GM23248 (cell line): ENCODE measurements at regions not wholly inside any gene's neighbourhood (a gene's known extent, or its start where the extent isn't known, plus 50 kb on each side); places are given as distances from the start of the nearest gene placed in this dataset.

Experiments
- DNase-seq: peaks from one replicate; pipeline ENCODE4 v3.0.0-alpha.2; 2015
- H2AFZ ChIP-seq: fragments of 200-600 bp; sonication (generic); 2 replicates; pipeline ENCODE4 v1.6.1; 2016; ENCODE audit warnings: antibody characterized with exemption
- H3F3A ChIP-seq: fragments of 200-600 bp; sonication (generic); 2 replicates; pipeline ENCODE4 v1.6.1; 2016; ENCODE audit warnings: mild to moderate bottlenecking, antibody characterized with exemption, mixed run types; ENCODE audit not compliant: insufficient read depth
- H3K27ac ChIP-seq: fragments of 200-600 bp; sonication (generic); 2 replicates; pipeline ENCODE4 v1.5.1; 2016; ENCODE audit warnings: mild to moderate bottlenecking
- H3K27me3 ChIP-seq: fragments of 200-600 bp; sonication (generic); replicated peaks from 2 replicates; pipeline ENCODE4 v1.6.1; 2016; ENCODE audit warnings: mild to moderate bottlenecking; ENCODE audit not compliant: insufficient read depth
- H3K36me3 ChIP-seq: fragments of 200-600 bp; sonication (generic); 2 replicates; pipeline ENCODE4 v1.6.1; 2016; ENCODE audit warnings: low read depth, mild to moderate bottlenecking
- H3K4me1 ChIP-seq: fragments of 200-600 bp; sonication (generic); 2 replicates; pipeline ENCODE4 v1.6.1; 2016; ENCODE audit warnings: mild to moderate bottlenecking; ENCODE audit not compliant: insufficient read depth
- H3K4me2 ChIP-seq: fragments of 200-600 bp; sonication (generic); one replicate; pipeline ENCODE4 v1.6.1; 2016; ENCODE audit warnings: mild to moderate bottlenecking; ENCODE audit not compliant: unreplicated experiment
- H3K4me3 ChIP-seq: fragments of 200-600 bp; sonication (generic); 2 replicates; pipeline ENCODE4 v1.5.1; 2016; ENCODE audit warnings: mild to moderate bottlenecking
- H3K79me2 ChIP-seq: fragments of 200-600 bp; sonication (generic); 2 replicates; pipeline ENCODE4 v1.6.1; 2016; ENCODE audit warnings: mild to moderate bottlenecking; ENCODE audit not compliant: insufficient read depth
- H3K9ac ChIP-seq: fragments of 200-600 bp; sonication (generic); 2 replicates; pipeline ENCODE4 v1.6.1; 2016; ENCODE audit warnings: mild to moderate bottlenecking
- H3K9me2 ChIP-seq: fragments of 200-600 bp; sonication (generic); 2 replicates; pipeline ENCODE4 v1.6.1; 2016; ENCODE audit warnings: mixed run types, mild to moderate bottlenecking, moderate library complexity; ENCODE audit not compliant: insufficient read depth
- H3K9me3 ChIP-seq: fragments of 200-600 bp; sonication (generic); one replicate; pipeline ENCODE4 v1.6.1; 2017; ENCODE audit warnings: low read depth
- H4K20me1 ChIP-seq: fragments of 200-600 bp; sonication (generic); 2 replicates; pipeline ENCODE4 v1.6.0; 2016; ENCODE audit not compliant: insufficient read depth
- EZH2 ChIP-seq: fragments of 200-600 bp; sonication (generic); IDR thresholded peaks from 2 replicates; pipeline ENCODE4 v1.6.1; 2018; ENCODE audit warnings: antibody characterized with exemption, mild to moderate bottlenecking; ENCODE audit not compliant: insufficient read depth, poor library complexity, severe bottlenecking
- EZH2phosphoT487 ChIP-seq: fragments of 200-600 bp; sonication (generic); IDR thresholded peaks from 2 replicates; pipeline ENCODE4 v1.6.1; 2018; ENCODE audit warnings: antibody characterized with exemption, moderate library complexity, mild to moderate bottlenecking, low read depth; ENCODE audit not compliant: insufficient read depth
- WGBS, 2 experiments: methylation state at CpG; one replicate each; pipeline ENCODE4 v1.1.6; 2015 to 2017; ENCODE audit warnings: low lambda C conversion rate in 2 of 2, low coverage in 1 of 2; ENCODE audit errors: missing lambda C conversion rate in 2 of 2; 5-methylcytosine and 5-hydroxymethylcytosine counted together
- in situ Hi-C: fragments of 300-500 bp; cut with MboI; formaldehyde crosslinking; loops from 2 replicates; pipeline ENCODE4 v1.15.0; 2020

GRCh38 chr10:60444494-60445064 lies 54.9 kb upstream of the ANK3 start:
- H3F3A ChIP-seq, result 0 out of 2 replicates have a peak, but pooled peaks cover 6% of the 10 kb centered on the region
- H3K79me2 ChIP-seq, result no peaks in the 10 kb centered on the region
- H2AFZ ChIP-seq, result no peak overlapping the region
- 45 to 55% methylated on average over 1 of the region's 1 CpG for WGBS, 2 experiments
- in situ Hi-C loops, result loop anchor here (5.0 to 25.0 kb wide), 2 partner anchors 208 to 807 kb away; no protein-coding TSS in a partner anchor
- no peaks in the 10 kb centered on the region for H3K36me3 ChIP-seq
- no peak overlapping the region for H3K27ac ChIP-seq
- no peaks in the 10 kb centered on the region for H3K9me3 ChIP-seq
- peaks cover 20% of the 10 kb centered on the region for H3K4me1 ChIP-seq
- TF ChIP-seq EZH2phosphoT487 (no peak), EZH2 (no peak)
- peak; percentile 52 for DNase-seq
- H3K27me3 ChIP-seq, result no peaks in the 10 kb centered on the region
- no peak overlapping the region for H3K4me2 ChIP-seq
- no peak overlapping the region for H3K4me3 ChIP-seq
- no peaks in the 10 kb centered on the region for H4K20me1 ChIP-seq
- no peak overlapping the region for H3K9ac ChIP-seq
- no peaks in the 10 kb centered on the region for H3K9me2 ChIP-seq

- WGBS, 2 experiments, result 71 to 84% methylated on average over 3 of the region's 3 CpGs
- H3K9ac ChIP-seq, result no peak overlapping the region
- 0 out of 2 replicates have a peak, but pooled peaks cover 6% of the 10 kb centered on the region for H3F3A ChIP-seq
- H3K79me2 ChIP-seq, result no peaks in the 10 kb centered on the region
- no peak for TF ChIP-seq EZH2
- no peak for TF ChIP-seq EZH2phosphoT487
- in situ Hi-C loops, result loop anchor here (5.0 to 25.0 kb wide), 2 partner anchors 209 to 806 kb away; no protein-coding TSS in a partner anchor
- H3K9me3 ChIP-seq, result no peaks in the 10 kb centered on the region
- H2AFZ ChIP-seq, result no peak overlapping the region
- H3K27ac ChIP-seq, result no peak overlapping the region
- no peaks in the 10 kb centered on the region for H4K20me1 ChIP-seq
- no peak overlapping the region for H3K4me2 ChIP-seq
- no peak overlapping the region for H3K4me3 ChIP-seq
- no peaks in the 10 kb centered on the region for H3K27me3 ChIP-seq
- no peaks in the 10 kb centered on the region for H3K9me2 ChIP-seq
- H3K4me1 ChIP-seq, result peaks cover 20% of the 10 kb centered on the region
- H3K36me3 ChIP-seq, result no peaks in the 10 kb centered on the region
- no peak for DNase-seq
Measured at GRCh38 chr10:60443346-60443745, 53.7 kb upstream of the ANK3 start.

- no peak overlapping the region for H3K27ac ChIP-seq
- in situ Hi-C loops, result loop anchor here (5.0 to 25.0 kb wide), 2 partner anchors 211 to 804 kb away; no protein-coding TSS in a partner anchor
- no peaks in the 10 kb centered on the region for H3K79me2 ChIP-seq
- WGBS, 2 experiments, result 50 to 57% methylated on average over 1 of the region's 1 CpG
- no peak overlapping the region for H2AFZ ChIP-seq
- no peaks in the 10 kb centered on the region for H3K27me3 ChIP-seq
- 0 out of 2 replicates have a peak, but pooled peaks cover 6% of the 10 kb centered on the region for H3F3A ChIP-seq
- peaks cover 12% of the 10 kb centered on the region for H3K4me1 ChIP-seq
- no peaks in the 10 kb centered on the region for H3K9me3 ChIP-seq
- TF ChIP-seq EZH2, result no peak
- no peak for TF ChIP-seq EZH2phosphoT487
- no peaks in the 10 kb centered on the region for H4K20me1 ChIP-seq
- H3K9me2 ChIP-seq, result no peaks in the 10 kb centered on the region
- no peak overlapping the region for H3K4me3 ChIP-seq
- H3K9ac ChIP-seq, result no peak overlapping the region
- no peak overlapping the region for H3K4me2 ChIP-seq
- DNase-seq, result peak; percentile 53
- no peaks in the 10 kb centered on the region for H3K36me3 ChIP-seq
Measured at GRCh38 chr10:60441515-60441914, 51.8 kb upstream of the ANK3 start.

GRCh38 chr10:60439641-60440040 lies 50.0 kb upstream of the ANK3 start:
- H3F3A ChIP-seq, result no peaks in the 10 kb centered on the region
- DNase-seq, result no peak
- H2AFZ ChIP-seq, result no peak overlapping the region
- TF ChIP-seq EZH2 (no peak), EZH2phosphoT487 (no peak)
- WGBS, 2 experiments, result 77 to 85% methylated on average over 2 of the region's 2 CpGs
- H3K4me2 ChIP-seq, result no peak overlapping the region
- no peak overlapping the region for H3K9ac ChIP-seq
- no peaks in the 10 kb centered on the region for H4K20me1 ChIP-seq
- no peaks in the 10 kb centered on the region for H3K79me2 ChIP-seq
- H3K9me3 ChIP-seq, result no peaks in the 10 kb centered on the region
- no peaks in the 10 kb centered on the region for H3K9me2 ChIP-seq
- no peak overlapping the region for H3K27ac ChIP-seq
- H3K4me3 ChIP-seq, result no peak overlapping the region
- in situ Hi-C loops, result loop anchor here (5.0 to 25.0 kb wide), 5 partner anchors 205 to 802 kb away; no protein-coding TSS in a partner anchor
- no peaks in the 10 kb centered on the region for H3K27me3 ChIP-seq
- no peaks in the 10 kb centered on the region for H3K4me1 ChIP-seq
- H3K36me3 ChIP-seq, result no peaks in the 10 kb centered on the region
